ENCODE measurements at regions not wholly inside any gene's neighbourhood (a gene's known extent, or its start where the extent isn't known, plus 50 kb on each side); places are given as distances from the start of the nearest gene placed in this dataset.

DNA sequence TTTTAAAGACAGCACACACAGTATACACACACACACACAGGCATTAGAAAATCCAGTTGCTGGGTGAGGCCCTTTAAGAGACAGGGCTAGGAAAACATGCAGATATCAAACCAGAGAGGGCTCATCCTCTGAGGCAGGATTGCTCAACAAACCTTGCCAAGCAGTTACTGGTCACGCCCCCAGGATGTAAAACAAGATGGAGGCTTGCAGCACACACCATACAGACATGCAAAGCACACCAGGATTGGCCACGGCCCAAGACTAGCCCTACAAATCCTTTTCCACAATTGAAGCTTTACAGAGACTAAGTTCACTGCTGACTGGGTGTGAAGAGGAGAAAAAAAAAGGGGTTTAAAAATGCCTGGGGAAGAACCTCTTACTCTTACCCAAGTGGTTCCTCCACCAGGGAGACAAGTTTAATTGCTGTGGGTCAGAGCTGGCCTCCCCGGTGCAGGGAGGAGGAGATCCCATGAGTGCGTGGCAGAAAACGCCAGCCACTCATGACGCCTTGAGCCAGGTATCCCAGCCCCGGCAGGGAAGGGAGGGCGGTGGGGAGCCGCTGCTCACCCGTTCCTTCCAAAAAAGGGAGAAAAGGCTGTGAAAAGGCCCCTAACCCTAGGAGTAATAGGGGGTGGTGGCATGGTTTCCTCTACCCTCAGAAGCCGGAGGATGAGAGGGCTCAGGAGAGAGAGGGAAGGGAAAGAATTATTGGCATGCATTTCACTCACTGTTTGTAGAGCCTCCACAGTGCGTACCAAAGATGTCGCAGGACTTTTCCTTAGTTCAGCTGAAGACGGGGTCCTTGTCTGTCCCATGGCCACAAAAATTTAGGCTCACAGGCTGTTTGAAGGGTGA lies 594.6 kb upstream of the ZP4 start:
- intact Hi-C loops (cut with micrococcal nuclease) (no loop called here), dilution Hi-C loops (cut with MboI; ENCODE audit: extremely low pct_ligation_motif_present, low sequenced_read_pairs) (no loop called here)
- TF ChIP-seq MYC (IDR thresholded peaks at IDR 0.05; ENCODE audit: low read depth, low read length) = no peak
- no peak for TF ChIP-seq POLR2A (IDR thresholded peaks at IDR 0.05; ENCODE audit: low read depth, low read length)
- TF ChIP-seq, protein P1, sequence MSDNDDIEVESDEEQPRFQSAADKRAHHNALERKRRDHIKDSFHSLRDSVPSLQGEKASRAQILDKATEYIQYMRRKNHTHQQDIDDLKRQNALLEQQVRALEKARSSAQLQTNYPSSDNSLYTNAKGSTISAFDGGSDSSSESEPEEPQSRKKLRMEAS (IDR thresholded peaks at IDR 0.05; ENCODE audit: insufficient read depth, insufficient read length) = no peak
- no peak for TF ChIP-seq GATA2 (IDR thresholded peaks at IDR 0.05; ENCODE audit: insufficient read depth, insufficient read length, low read depth, low read length)
- no peak for TF ChIP-seq FOS (IDR thresholded peaks at IDR 0.05; ENCODE audit: borderline replicate concordance, insufficient read depth, low read length)
- TF ChIP-seq, protein P2, sequence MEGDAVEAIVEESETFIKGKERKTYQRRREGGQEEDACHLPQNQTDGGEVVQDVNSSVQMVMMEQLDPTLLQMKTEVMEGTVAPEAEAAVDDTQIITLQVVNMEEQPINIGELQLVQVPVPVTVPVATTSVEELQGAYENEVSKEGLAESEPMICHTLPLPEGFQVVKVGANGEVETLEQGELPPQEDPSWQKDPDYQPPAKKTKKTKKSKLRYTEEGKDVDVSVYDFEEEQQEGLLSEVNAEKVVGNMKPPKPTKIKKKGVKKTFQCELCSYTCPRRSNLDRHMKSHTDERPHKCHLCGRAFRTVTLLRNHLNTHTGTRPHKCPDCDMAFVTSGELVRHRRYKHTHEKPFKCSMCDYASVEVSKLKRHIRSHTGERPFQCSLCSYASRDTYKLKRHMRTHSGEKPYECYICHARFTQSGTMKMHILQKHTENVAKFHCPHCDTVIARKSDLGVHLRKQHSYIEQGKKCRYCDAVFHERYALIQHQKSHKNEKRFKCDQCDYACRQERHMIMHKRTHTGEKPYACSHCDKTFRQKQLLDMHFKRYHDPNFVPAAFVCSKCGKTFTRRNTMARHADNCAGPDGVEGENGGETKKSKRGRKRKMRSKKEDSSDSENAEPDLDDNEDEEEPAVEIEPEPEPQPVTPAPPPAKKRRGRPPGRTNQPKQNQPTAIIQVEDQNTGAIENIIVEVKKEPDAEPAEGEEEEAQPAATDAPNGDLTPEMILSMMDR (IDR thresholded peaks at IDR 0.05; ENCODE audit: extremely low read depth in 1 of 2, insufficient read depth in 1 of 2, low read depth in 1 of 2, low read length in 2 of 2) = no peak
- TF ChIP-seq POLR2AphosphoS5 (IDR thresholded peaks at IDR 0.05; ENCODE audit: insufficient read depth, low read depth, low read length) = no peak
- no peak for TF ChIP-seq EZH2 (IDR thresholded peaks at IDR 0.05; ENCODE audit: borderline replicate concordance, low read depth, low read length, severe bottlenecking)
- no peak for TF ChIP-seq JUN (IDR thresholded peaks at IDR 0.05; ENCODE audit: borderline replicate concordance, insufficient read depth, insufficient read length, low read depth)
- CTCF ChIA-PET = no interaction called here
- H3K4me2 ChIP-seq (ENCODE audit: insufficient read depth, low read length) = no peak overlapping the region
- H4K20me1 ChIP-seq (replicated peaks; ENCODE audit: control insufficient read depth, extremely low read depth, insufficient read depth, low read length) = no peaks in the 10 kb centered on the region
- POLR2A ChIA-PET = no interaction called here
- H3K9me1 ChIP-seq (replicated peaks; ENCODE audit: control insufficient read depth, extremely low read depth, insufficient read depth, low read length) = no peaks in the 10 kb centered on the region
- no peaks in the 10 kb centered on the region for H3K4me1 ChIP-seq (ENCODE audit: control insufficient read depth, extremely low read depth, insufficient read depth, low read length)
- no peaks in the 10 kb centered on the region for H3K36me3 ChIP-seq (ENCODE audit: control insufficient read depth in 2 of 2, extremely low read depth in 1 of 2, insufficient read depth in 2 of 2, low read length in 2 of 2)
- no peak overlapping the region for H3K4me3 ChIP-seq (replicated peaks in 1 of 3; ENCODE audit: insufficient read depth in 1 of 3, low read depth in 1 of 3, low read length in 3 of 3)
- H3K9me3 ChIP-seq (replicated peaks; ENCODE audit: control insufficient read depth, insufficient read depth, low read length) = no peaks in the 10 kb centered on the region
- H3K27ac ChIP-seq (ENCODE audit: insufficient read depth, low read depth, low read length) = no peak overlapping the region
- FAIRE-seq (no peak), DNase-seq (ENCODE audit: low read depth, low spot score) (no peak)
- H3K79me2 ChIP-seq (ENCODE audit: control insufficient read depth, insufficient read depth, low read length) = no peaks in the 10 kb centered on the region
- no peak overlapping the region for H2AFZ ChIP-seq (ENCODE audit: low read depth, low read length)
- H3K27me3 ChIP-seq (ENCODE audit: control insufficient read depth in 2 of 2, insufficient read depth in 2 of 2, low read length in 2 of 2) = no peaks in the 10 kb centered on the region
- H3K9ac ChIP-seq (replicated peaks; ENCODE audit: extremely low read depth, insufficient read depth, low read length) = no peak overlapping the region
- BruUV-seq (replicated peaks) = no TSS peak

Measured in endothelial cell of umbilical vein (primary cell).